GM19099 (cell line): ENCODE measurements at regions not wholly inside any gene's neighbourhood (a gene's known extent, or its start where the extent isn't known, plus 50 kb on each side); places are given as distances from the start of the nearest gene placed in this dataset.

Source experiments
- POLR2A ChIP-seq: IDR thresholded peaks from 3 replicates; pipeline ENCODE4 v1.6.1; 2011; ENCODE audit warnings: low read depth; ENCODE audit not compliant: insufficient read length; ENCODE audit errors: extremely low read depth

DNA sequence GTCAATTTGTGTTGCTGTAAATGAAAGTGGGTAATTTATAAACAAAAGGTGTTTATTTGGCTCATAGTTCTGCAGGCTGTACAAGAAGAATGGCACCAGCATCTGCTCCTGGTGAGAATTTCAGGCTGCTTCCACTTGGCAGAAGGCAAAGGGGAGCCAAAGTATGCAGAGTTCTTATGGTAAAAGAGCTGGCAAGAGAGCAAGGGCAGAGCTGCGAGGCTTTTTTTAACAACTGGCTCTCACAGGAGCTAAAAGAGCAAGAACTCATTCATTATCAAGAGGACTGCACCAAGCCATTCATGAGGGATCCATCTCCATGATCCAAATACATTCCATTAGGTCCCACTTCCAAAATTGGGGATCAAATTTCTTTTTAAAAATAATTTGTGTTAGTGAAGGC is 1712.7 kb downstream of the SLITRK5 start:
- no peak for TF ChIP-seq POLR2A

DNA sequence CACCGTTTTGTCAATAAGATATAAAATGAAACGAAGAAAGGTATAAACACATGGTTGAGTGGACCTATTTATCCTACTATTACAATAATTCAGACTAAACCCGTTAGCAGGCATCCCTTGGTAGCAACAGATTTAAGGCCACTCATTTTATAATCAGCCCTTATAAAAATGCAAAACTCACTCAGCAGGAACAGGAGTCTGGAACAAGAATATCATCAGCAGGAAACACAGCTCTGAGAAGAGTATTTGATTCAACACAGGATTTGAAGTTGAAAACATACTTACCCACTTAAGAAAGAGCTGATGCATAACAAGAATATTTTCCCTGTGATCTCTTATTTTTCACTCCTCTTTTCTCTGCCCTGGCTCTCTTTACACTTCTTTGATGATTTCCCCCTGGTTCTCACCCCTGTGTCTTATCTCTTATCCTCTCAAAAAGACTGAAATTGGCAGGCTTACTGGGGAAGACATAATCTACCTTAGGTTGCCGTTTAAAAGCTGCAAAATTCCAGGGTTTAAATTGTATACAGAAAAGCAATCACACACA is 1722.7 kb downstream of the SLITRK5 start:
- TF ChIP-seq POLR2A, result no peak

DNA sequence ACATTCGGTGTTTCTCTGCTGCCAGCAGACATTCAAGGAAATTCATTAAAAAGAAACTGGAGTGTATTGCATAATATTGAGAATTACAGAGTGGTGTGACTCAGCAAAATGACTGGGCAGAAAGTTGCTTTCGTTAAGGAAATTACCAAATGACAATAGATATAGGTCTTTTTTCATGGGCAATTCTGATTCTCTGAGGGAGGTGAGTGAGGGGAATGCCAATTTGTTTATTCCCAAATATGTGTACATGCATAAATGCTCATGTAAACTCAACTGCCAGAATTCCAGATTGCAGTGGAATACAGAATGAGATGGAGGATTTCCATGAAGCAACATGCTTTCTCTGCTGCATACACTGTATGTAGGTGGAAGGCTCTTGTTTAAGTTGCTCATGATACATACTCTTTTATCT is 1730.1 kb downstream of the SLITRK5 start:
- no peak for TF ChIP-seq POLR2A

DNA sequence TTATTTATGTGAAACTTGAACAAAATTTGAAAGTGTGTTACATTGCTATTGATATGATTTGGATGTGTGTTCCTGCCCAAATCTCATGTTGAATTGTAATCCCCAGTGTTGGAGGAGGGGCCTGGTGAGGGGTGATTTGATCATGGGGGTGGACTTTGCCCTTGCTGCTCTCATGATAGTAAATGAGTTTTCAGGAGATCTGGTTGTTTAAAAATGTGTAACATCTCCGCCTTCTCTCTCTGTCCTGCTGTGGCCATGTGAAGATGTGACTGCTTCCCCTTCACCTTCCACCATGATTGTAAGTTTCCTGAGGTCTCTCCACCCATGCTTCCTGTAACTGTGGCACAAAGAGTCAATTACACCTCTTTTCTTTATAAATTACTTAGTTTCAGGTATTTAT is 1731.0 kb downstream of the SLITRK5 start:
- no peak for TF ChIP-seq POLR2A

DNA sequence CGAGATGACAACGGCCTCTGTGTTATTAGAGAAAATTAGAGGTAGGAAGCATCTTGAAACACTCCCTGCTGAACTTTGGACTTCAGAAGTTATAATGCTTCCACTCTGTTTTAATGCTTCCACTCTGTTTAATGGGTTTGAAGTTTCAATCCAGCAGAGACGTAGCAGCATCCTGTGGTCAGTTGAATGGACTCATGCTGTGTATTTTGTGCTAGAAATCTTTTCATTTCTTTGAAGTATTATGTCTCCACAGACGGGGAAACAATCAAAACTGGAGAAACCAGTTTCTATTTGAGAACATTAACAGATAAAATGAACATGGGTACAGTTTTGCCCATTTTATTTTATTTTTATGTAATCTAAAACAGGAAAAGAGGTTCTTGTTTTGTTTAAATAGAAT is 1736.2 kb downstream of the SLITRK5 start:
- no peak for TF ChIP-seq POLR2A

DNA sequence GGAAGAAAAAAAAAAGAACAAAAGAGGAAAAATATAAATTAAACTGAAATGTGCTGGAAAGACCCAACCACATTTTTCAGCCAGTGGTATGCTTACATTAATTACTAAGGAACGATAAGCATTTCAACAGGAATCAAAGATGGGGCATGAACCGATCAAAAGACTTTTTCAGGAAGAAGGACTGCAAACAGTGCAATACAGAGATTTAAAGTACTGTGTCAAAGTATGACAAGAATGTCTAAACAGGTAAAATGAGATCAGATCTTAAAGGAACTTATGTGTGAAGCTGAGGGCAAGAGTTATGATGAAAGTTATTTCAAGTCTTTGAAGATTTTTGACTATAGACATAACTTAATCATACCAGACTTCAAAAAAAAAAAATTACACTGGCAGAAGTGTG is 1761.8 kb downstream of the SLITRK5 start:
- no peak for TF ChIP-seq POLR2A

DNA sequence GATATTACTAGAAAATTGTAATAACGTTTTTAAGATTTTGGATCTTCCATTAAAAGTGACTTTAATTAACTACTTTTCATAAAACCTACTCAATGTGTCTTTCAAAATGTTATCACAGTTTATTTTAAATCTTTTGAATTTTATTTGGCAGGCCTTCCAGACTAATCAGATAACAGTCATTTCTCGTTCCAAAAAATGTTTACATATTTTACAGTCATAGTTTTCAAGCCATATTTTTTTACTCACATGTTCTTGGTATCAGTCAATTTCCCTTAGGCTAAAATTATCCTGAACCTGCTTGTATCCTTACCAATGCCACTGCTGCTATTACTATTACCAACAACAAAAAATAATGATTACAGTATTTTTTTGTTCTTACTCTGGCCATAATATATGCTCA is 1783.5 kb downstream of the SLITRK5 start:
- no peak for TF ChIP-seq POLR2A

DNA sequence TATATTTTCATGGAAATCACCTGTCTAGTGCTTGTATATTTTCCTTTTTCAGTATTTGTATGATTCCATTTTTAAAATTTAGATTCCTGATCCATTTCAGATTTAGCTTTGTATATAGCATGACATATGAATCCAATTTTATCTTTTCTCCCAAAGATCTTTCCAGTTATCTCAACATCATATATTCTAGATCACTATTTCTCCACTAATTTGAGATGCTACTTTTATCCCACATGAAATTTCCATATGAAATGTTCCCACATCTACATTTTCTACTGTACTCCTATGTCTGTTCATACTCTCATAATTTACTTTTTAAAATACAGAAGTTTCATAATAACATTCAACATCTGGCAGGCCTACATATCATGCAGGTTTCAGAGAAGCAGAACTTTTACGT is 1784.1 kb downstream of the SLITRK5 start:
- TF ChIP-seq POLR2A, result no peak

DNA sequence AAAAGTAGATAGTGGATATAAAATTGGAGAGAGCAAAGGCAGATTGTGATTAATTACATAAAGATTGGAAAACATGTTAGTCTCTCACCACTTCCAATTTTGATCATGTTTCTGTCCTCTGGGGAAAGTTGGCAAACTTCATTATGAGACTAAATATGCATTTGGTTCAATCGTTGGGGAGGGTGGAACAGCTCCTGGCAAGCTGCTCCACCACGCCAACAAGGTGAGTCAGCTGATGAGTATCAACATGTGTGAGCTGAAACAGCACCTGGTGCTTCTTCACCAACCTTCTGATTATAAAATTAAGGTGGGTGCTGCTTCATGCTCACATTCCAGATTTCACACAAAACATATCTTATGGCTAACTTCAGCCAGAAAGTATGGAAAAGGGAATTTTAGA is 1784.6 kb downstream of the SLITRK5 start:
- TF ChIP-seq POLR2A, result no peak

DNA sequence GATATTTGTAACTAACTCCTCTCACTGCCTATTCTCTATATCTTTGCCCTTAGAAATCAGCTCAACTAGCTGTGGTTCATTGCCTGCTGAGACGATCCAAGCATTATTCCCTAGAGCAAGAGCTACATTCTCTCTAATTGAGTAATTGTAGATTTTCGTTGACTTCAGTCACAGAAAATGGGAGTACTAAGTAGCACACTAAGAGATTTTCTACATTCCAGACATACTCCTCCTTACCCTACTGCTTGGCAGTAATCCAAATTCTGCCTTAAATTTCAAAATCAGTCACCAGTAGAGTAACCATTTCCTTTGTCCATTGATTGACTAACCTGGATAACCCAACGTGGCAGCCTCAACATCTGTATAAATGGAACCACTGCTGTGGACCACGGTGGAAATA is 1786.8 kb downstream of the SLITRK5 start:
- no peak for TF ChIP-seq POLR2A

DNA sequence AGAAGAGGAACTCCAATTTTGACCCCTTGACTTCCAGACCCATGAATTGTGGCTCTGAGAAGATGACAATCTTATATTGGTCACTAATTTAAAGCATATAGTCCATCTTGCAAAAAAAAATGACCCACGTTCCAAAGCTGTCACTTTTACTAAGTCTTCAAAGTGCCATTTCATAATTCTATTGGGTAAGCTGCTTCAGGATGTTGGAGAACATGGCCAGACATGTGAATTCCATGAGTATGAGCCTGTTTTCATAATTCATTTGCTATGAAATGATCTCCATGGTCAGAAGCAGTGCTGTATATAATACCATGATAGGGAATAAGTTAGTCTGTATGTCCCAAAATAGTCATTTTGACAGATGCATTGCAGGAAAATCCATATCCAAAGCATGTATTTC is 1787.3 kb downstream of the SLITRK5 start:
- TF ChIP-seq POLR2A, result no peak

DNA sequence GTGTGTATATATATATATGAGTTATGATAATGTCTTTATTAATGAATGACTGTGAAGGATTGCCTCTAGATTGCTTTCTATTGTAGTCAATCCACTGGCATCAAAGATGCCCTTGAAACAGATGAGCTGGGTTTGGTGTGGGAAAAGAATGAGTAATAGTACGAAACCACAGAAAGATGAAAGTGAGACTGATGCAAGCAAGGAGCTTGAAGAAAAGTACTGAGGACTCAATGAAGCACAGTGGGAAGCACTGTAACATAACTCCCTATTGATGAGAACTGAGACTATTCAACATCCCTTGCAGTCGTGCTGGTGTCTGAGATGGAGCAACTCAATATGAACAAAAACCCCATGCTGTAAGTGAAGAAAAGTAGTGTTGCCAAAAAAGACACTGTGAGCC is 1794.2 kb downstream of the SLITRK5 start:
- no peak for TF ChIP-seq POLR2A

DNA sequence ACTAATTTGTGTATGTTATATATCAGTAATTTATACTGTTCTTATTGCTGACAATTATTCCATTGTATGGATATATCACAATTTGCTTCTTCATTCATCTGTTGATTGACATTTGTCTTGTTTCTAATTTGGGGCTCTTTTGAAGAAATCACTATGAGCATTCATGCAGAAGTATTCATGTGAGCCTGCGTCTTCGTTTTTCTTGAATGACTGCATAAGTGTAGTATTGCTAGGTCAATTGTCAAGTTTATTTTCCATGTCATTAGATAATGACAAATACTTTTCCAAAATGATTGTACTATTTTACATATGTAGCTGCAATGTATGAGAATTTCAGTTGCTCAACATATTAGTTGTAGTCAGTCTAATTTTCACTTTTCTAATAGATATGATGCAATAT is 1796.9 kb downstream of the SLITRK5 start:
- no peak for TF ChIP-seq POLR2A

DNA sequence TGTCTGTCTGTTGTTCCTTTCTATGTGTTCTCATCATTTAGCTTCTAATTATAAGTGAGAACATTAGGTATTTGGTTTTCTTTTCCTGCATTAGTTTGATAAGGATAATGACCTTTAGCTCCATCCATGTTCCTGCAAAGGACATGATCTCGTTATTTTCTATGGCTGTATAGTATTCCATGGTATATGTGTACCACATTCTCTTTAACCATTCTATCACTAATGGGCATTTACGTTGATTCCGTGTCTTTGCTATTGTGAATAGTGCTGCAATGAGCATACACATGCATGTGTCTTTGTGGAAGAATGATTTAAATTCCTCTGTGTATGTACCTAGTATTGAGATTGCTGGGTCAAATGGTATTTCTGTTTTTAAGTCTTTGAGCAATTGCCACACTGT is 1799.7 kb downstream of the SLITRK5 start:
- no peak for TF ChIP-seq POLR2A

DNA sequence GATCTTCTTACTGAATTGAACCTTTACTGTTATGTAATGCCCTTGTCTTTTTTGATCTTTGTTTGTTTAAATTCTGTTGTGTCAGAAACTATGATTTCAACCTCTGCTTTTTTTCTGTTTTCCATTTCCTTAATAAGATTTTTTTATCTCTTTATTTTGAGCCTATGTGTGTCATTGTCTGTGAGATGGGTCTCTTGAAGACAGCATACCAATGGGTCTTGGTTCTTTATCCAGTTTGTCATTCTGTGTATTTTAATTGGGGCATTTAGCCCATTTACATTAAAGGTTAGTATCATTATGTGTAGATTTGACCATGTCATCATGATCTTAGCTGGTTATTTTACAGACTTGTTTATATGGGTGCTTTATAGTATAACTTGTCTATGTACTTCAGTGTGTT is 1803.3 kb downstream of the SLITRK5 start:
- TF ChIP-seq POLR2A, result no peak

DNA sequence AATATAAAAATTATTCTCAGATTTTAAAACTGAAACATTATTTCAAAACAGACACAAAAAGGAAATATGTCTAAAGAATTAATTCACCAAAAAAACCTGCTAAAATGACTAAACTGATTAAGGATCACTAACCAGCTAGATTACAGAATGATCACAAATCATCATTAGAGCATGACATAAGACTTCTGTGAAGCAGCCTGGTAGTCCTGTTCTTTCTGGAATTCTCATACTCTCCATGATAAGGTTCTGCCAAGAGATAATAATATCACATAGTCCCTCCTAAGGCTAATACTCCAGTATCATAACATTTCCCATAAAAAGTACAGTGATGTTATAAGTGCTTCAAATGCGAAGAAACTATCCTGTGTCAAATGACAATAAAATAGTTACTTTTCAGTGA is 1814.9 kb downstream of the SLITRK5 start:
- TF ChIP-seq POLR2A, result no peak

DNA sequence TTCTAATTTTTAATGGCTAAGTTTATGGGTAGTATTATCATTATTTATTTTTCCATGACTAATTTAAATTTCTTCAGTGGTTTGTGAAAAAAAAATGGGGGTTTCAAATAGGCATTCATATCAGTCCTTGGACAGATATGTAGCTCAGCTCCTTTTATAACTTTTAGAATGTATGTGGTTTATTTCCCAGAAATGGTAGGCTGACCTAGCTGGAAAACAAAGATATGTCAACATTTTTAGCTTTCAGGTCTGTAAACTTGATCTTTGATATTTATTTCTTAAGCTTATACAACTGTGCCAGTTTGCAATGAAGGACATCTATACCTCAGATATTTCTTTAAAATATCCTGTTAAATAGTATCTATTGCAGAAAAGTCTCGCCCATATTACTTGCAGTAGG is 1815.5 kb downstream of the SLITRK5 start:
- no peak for TF ChIP-seq POLR2A
